Renal pelvis (tissue), 1 donor: ENCODE measurements at regions not wholly inside any gene's neighbourhood (a gene's known extent, or its start where the extent isn't known, plus 50 kb on each side); places are given as distances from the start of the nearest gene placed in this dataset.

Source experiments
- DNase-seq: peaks from one replicate; pipeline ENCODE4 v3.0.0-alpha.2; 2013

DNA sequence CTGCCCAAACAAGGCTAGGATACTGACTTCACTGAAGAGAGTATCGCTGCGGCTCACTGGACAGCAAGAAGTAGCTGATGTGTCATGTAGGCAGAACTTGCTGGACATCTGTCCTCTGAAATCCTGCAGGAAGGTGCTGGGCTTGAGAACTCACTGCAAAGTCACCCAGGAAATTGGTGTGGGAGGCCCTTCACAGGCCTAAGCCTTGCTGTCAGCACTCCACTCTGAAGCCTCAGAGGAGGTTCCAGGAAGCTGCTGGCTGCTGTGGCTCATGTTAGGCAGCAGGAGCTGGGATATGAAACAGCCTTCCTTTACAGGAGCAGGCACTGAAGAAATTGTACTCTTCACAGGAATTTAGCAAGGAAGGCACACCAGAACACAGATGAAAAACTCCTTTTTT is 88.3 kb upstream of the CCDC68 start:
- no peak for DNase-seq

GRCh38 chr18:55041366-55041765 is 82.1 kb upstream of the CCDC68 start:
- DNase-seq: no peak

DNA sequence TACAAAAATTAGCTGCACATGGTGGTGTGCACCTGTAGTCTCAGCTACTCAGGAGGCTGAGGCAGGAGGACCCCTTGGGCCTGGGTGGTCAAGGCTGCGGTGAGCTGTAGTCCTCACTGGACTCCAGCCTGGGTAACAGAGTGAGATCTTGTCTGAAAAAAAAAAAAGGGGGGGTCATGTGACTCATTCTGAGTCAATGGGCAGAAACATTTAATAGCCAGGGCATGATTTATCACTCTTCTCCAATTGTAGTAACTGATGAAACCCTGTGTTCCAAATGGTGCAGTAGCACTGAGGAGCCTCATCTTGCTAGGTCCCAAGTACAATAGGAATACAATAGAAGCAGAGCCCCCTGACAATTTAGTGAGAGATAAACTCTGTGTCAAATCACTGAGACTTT is 78.9 kb upstream of the CCDC68 start:
- DNase-seq: no peak

DNA sequence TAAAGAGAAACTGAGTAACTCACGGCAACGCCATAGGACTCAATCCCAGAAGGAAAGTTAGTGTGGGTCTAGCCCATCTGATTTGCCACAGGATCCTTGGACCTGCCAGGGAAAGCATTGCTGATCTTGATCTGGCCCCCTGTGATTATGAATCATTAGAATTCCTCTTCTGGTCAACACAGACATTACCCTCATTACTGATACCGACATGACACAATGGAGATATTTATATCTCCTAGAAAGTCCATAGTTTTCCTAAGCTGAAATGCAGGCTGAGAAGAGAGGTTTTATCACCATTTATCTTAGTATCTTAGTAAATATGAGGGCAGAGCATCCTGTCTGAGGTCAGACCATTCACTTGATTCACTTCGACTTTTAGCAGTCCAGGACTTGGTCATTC is 75.5 kb upstream of the CCDC68 start:
- no peak for DNase-seq

GRCh38 chr18:55031979-55032378 is 72.7 kb upstream of the CCDC68 start:
- DNase-seq: no peak

- no peak for DNase-seq
These were observed 72.3 kb upstream of the CCDC68 start for GRCh38 chr18:55031576-55031975.

- no peak for DNase-seq
These were observed 71.9 kb upstream of the CCDC68 start for GRCh38 chr18:55031164-55031563.

DNA sequence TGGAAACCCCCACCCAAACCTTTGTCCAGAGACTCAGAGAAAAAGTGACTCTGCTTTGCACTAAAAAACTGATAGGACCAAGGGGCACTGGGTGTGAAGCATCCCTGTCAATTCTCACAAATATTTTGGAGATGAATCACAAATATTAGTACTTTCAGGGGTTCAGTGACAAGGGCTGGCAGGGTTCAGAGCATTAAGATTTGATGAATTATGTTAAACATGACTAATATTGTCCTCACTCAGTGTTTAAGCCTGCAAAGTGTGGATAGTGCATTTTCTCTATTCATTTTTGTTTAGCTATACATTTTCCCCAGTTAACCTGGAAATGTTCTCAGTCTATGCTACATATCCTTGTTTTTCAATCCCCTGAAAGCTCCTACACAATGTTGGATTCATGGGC is 65.3 kb upstream of the CCDC68 start:
- DNase-seq: no peak

GRCh38 chr18:55018602-55019001 is 59.3 kb upstream of the CCDC68 start:
- DNase-seq: no peak

- no peak for DNase-seq
These were observed 54.8 kb upstream of the CCDC68 start for GRCh38 chr18:55014095-55014494.

DNA sequence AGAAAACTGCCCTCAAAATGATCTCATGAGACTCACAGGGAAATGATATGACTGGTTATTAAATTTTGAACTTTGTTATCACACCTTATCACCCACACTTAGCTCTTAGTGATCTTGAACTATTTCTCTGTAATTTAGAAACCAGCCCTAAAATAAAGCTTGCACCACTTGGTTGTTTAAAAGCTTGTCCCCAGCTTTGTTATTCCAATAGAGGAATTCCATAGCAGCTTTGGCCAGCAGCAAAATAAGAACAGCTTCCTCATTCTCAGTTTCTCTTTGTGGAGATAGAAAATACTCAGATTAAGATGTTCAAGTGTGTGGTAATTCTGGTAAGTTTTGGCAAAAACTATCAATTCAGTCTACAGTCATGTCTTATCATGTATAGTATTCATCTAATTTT is 54.4 kb upstream of the CCDC68 start:
- no peak for DNase-seq

- DNase-seq: no peak
These were observed 53.8 kb upstream of the CCDC68 start for GRCh38 chr18:55013086-55013485.

DNA sequence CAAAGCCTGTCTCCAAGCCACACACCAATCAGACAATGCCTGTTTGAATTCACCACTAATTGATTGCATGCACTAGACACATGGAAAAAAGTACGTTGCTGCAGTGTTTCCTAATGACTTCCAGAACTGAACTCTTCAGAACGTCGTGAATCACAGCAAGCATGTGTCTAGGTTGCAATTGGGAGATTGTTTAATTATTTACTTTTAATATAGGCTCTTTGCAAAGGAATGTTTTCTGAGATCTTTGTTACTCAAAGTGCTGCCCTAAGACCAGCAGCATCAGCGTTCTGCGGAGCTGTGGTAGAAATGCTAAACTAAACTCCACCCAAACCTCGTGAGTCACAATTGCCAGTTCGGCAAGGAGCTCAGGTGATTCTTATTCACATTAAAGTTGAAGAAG is 52.7 kb upstream of the CCDC68 start:
- DNase-seq: no peak
